GM12864 (cell line): ENCODE measurements at regions not wholly inside any gene's neighbourhood (a gene's known extent, or its start where the extent isn't known, plus 50 kb on each side); places are given as distances from the start of the nearest gene placed in this dataset.

ENCODE experiments used
- DNase-seq: peaks from one replicate; pipeline ENCODE4 v3.0.0-alpha.2; 2011; ENCODE audit warnings: low read depth
- H3K4me3 ChIP-seq: 2 replicates; pipeline ENCODE4 v1.5.1; 2011; ENCODE audit warnings: mild to moderate bottlenecking, low read depth, low read length, control low read depth
- CTCF ChIP-seq: IDR thresholded peaks from 2 replicates; pipeline ENCODE4 v1.5.1; 2011; ENCODE audit warnings: low read depth, mild to moderate bottlenecking, moderate library complexity, low read length, control low read depth, inconsistent platforms; ENCODE audit errors: missing control alignments

GRCh38 chr2:199115169-199115568 lies 342.6 kb downstream of the SATB2 start:
- TF ChIP-seq CTCF, result no peak
- no peak overlapping the region for H3K4me3 ChIP-seq
- DNase-seq, result no peak

- TF ChIP-seq CTCF, result no peak
- no peak for DNase-seq
- H3K4me3 ChIP-seq, result no peak overlapping the region
These were observed 344.6 kb downstream of the SATB2 start for GRCh38 chr2:199113111-199113510.

- DNase-seq, result no peak
- TF ChIP-seq CTCF, result no peak
- no peak overlapping the region for H3K4me3 ChIP-seq
These were observed 346.3 kb downstream of the SATB2 start for GRCh38 chr2:199111458-199111857.

- TF ChIP-seq CTCF, result no peak
These were observed 349.7 kb downstream of the SATB2 start for GRCh38 chr2:199108056-199108455.

GRCh38 chr2:199105826-199106225 lies 351.9 kb downstream of the SATB2 start:
- TF ChIP-seq CTCF, result no peak
- H3K4me3 ChIP-seq, result no peak overlapping the region
- DNase-seq, result no peak

More at GRCh38 chr2:199108056-199108455, 349.7 kb downstream of the SATB2 start:
- no peak for DNase-seq
- H3K4me3 ChIP-seq, result no peak overlapping the region

- TF ChIP-seq CTCF, result no peak
- no peak for DNase-seq
- H3K4me3 ChIP-seq, result no peak overlapping the region
These were observed 356.3 kb downstream of the SATB2 start for GRCh38 chr2:199101487-199101886.

GRCh38 chr2:199100326-199101110 lies 357.2 kb downstream of the SATB2 start:
- TF ChIP-seq CTCF, result no peak
- no peak overlapping the region for H3K4me3 ChIP-seq
- DNase-seq, result no peak
